ENCODE measurements at regions not wholly inside any gene's neighbourhood (a gene's known extent, or its start where the extent isn't known, plus 50 kb on each side); places are given as distances from the start of the nearest gene placed in this dataset.
"Not testable (repeated sequence)": the region's sequence is repeated elsewhere in the genome, so short reads cannot be mapped to it uniquely, and the experiment has no call there.

- no peaks in the 10 kb centered on the region for H3K9me3 ChIP-seq (ENCODE audit: control insufficient read depth, insufficient read depth, low read length)
- no peak overlapping the region for H3K9ac ChIP-seq (ENCODE audit: low read depth, low read length)
- H3K36me3 ChIP-seq (ENCODE audit: control insufficient read depth, insufficient read depth, low read length): no peaks in the 10 kb centered on the region
- H3K4me1 ChIP-seq (ENCODE audit: control insufficient read depth, insufficient read depth, low read length): no peaks in the 10 kb centered on the region
- no peak overlapping the region for H3K27ac ChIP-seq (ENCODE audit: low read depth, low read length)
- no peaks in the 10 kb centered on the region for H3K27me3 ChIP-seq (ENCODE audit: control insufficient read depth, insufficient read depth, low read length)
- H3K4me3 ChIP-seq (ENCODE audit: low read depth, low read length): no peak overlapping the region
Measured at GRCh38 chr6:91075244-91075976, 488.5 kb upstream of the MAP3K7 start.

DNA sequence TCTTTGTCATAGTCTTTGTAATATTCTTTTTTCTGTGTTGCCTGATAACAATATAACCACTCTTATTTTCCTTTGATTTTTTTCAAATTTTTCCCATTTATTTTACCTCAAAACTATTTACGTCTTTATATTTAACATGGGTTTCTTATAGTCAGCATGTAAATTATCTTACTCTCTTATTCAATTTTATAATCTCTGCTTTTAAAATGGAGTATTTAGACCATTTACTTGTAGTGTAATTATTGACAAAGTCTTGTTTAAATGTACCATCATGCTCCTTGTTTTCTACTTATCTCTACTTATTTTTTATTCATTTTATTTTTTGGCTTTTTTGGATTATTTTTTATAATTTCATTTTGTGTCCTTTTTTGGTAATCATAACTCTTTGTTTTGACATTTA lies 476.5 kb upstream of the MAP3K7 start:
- Histone ChIP-seq H3K9me3 (ENCODE audit: control insufficient read depth, insufficient read depth, low read length) (peaks cover 2% of the 10 kb centered on the region; the same call in 1 of the 2 replicates), H3K4me3 (ENCODE audit: low read depth, low read length) (no peak overlapping the region), H3K4me1 (ENCODE audit: control insufficient read depth, insufficient read depth, low read length) (no peaks in the 10 kb centered on the region), H3K27me3 (ENCODE audit: control insufficient read depth, insufficient read depth, low read length) (no peaks in the 10 kb centered on the region), H3K27ac (ENCODE audit: low read depth, low read length) (no peak overlapping the region), H3K9ac (ENCODE audit: low read depth, low read length) (no peak overlapping the region), H3K36me3 (ENCODE audit: control insufficient read depth, insufficient read depth, low read length) (no peaks in the 10 kb centered on the region)

DNA sequence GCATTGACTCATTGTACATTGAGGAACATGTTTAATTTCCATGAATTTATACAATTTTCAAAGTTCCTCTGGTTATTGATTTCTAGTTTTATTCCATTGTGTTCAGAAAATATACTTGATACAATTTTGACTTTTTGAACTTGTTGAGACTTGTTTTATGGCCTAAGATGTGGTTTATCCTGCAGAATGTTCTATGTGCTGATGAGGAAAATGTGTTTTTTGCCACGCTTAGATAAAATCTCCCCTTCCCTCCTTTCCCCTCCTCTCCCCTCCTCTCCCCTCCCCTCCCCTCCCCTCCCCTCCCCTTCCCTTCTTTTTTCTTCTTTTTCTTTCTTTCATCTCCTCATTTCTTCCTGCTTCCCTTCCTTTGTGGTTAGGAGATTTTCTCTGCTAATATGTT lies 470.8 kb upstream of the MAP3K7 start:
- Histone ChIP-seq H3K9me3 (ENCODE audit: control insufficient read depth, insufficient read depth, low read length) (peaks cover 6% of the 10 kb centered on the region), H3K4me3 (ENCODE audit: low read depth, low read length) (no peak overlapping the region), H3K27me3 (ENCODE audit: control insufficient read depth, insufficient read depth, low read length) (no peaks in the 10 kb centered on the region), H3K9ac (ENCODE audit: low read depth, low read length) (no peak overlapping the region), H3K27ac (ENCODE audit: low read depth, low read length) (no peak overlapping the region), H3K4me1 (ENCODE audit: control insufficient read depth, insufficient read depth, low read length) (no peaks in the 10 kb centered on the region), H3K36me3 (ENCODE audit: control insufficient read depth, insufficient read depth, low read length) (no peaks in the 10 kb centered on the region)

DNA sequence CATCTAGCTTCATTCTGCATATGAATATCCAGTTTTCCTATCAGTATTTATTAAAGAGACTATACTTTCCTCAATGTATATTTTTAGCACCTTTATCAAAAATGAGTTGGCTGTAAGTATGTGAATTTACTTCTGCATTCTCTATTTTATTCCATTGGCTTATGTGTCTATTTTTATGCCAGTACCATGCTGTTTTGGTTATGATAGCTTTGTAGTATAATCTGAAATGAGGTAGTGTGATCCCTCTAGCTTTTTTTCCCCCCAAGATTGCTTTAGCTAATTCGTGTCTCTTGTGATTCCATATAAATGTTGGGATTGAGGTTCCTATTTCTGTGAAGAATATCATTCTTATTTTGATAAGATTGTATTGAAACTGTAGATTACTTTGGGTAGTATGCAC lies 469.1 kb upstream of the MAP3K7 start:
- no peak overlapping the region for H3K4me3 ChIP-seq (ENCODE audit: low read depth, low read length)
- no peak overlapping the region for H3K27ac ChIP-seq (ENCODE audit: low read depth, low read length)
- H3K27me3 ChIP-seq (ENCODE audit: control insufficient read depth, insufficient read depth, low read length): no peaks in the 10 kb centered on the region

GRCh38 chr6:91052473-91053450 lies 465.9 kb upstream of the MAP3K7 start:
- not testable (repeated sequence) for H3K9me3 ChIP-seq (ENCODE audit: control insufficient read depth, insufficient read depth, low read length); H3K27me3 ChIP-seq (ENCODE audit: control insufficient read depth, insufficient read depth, low read length); H3K9ac ChIP-seq (ENCODE audit: low read depth, low read length); H3K36me3 ChIP-seq (ENCODE audit: control insufficient read depth, insufficient read depth, low read length); H3K4me1 ChIP-seq (ENCODE audit: control insufficient read depth, insufficient read depth, low read length); H3K27ac ChIP-seq (ENCODE audit: low read depth, low read length)
- H3K4me3 ChIP-seq (ENCODE audit: low read depth, low read length): peak overlapping the region; percentile 29; the same call in 1 of the 2 replicates

More for the DNA sequence above, 469.1 kb upstream of the MAP3K7 start:
- Histone ChIP-seq H3K36me3 (ENCODE audit: control insufficient read depth, insufficient read depth, low read length) (no peaks in the 10 kb centered on the region), H3K4me1 (ENCODE audit: control insufficient read depth, insufficient read depth, low read length) (no peaks in the 10 kb centered on the region), H3K9me3 (ENCODE audit: control insufficient read depth, insufficient read depth, low read length) (peaks cover 6% of the 10 kb centered on the region), H3K9ac (ENCODE audit: low read depth, low read length) (no peak overlapping the region)

DNA sequence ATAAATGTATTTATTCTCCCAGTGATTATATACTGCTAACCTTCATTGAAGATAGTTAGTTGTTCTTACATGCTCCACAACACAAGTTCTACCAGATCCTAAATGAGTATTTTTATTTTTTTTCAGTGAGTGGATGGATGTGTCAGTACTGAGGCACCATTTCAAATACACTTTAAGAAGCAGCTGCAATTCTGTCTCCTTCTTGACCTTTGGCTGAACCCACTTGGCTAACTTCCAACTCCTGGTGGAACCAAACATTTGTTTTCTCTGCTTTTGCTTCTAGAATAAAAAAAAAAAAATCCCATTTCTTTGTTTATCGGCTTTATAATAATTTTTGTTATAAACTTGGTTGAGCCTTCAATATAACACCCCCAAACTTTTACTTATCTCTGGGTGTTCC lies 458.3 kb upstream of the MAP3K7 start:
- H3K27ac ChIP-seq (ENCODE audit: low read depth, low read length): no peak overlapping the region
- no peaks in the 10 kb centered on the region for H3K36me3 ChIP-seq (ENCODE audit: control insufficient read depth, insufficient read depth, low read length)
- no peaks in the 10 kb centered on the region for H3K27me3 ChIP-seq (ENCODE audit: control insufficient read depth, insufficient read depth, low read length)
- H3K4me3 ChIP-seq (ENCODE audit: low read depth, low read length): no peak overlapping the region
- H3K4me1 ChIP-seq (ENCODE audit: control insufficient read depth, insufficient read depth, low read length): no peaks in the 10 kb centered on the region
- no peak overlapping the region for H3K9ac ChIP-seq (ENCODE audit: low read depth, low read length)
- no peaks in the 10 kb centered on the region for H3K9me3 ChIP-seq (ENCODE audit: control insufficient read depth, insufficient read depth, low read length)

GRCh38 chr6:91043751-91044150 lies 456.9 kb upstream of the MAP3K7 start:
- Histone ChIP-seq H3K9ac (ENCODE audit: low read depth, low read length) (no peak overlapping the region), H3K4me1 (ENCODE audit: control insufficient read depth, insufficient read depth, low read length) (no peaks in the 10 kb centered on the region), H3K9me3 (ENCODE audit: control insufficient read depth, insufficient read depth, low read length) (no peaks in the 10 kb centered on the region), H3K36me3 (ENCODE audit: control insufficient read depth, insufficient read depth, low read length) (no peaks in the 10 kb centered on the region), H3K4me3 (ENCODE audit: low read depth, low read length) (no peak overlapping the region), H3K27ac (ENCODE audit: low read depth, low read length) (no peak overlapping the region), H3K27me3 (ENCODE audit: control insufficient read depth, insufficient read depth, low read length) (no peaks in the 10 kb centered on the region)

DNA sequence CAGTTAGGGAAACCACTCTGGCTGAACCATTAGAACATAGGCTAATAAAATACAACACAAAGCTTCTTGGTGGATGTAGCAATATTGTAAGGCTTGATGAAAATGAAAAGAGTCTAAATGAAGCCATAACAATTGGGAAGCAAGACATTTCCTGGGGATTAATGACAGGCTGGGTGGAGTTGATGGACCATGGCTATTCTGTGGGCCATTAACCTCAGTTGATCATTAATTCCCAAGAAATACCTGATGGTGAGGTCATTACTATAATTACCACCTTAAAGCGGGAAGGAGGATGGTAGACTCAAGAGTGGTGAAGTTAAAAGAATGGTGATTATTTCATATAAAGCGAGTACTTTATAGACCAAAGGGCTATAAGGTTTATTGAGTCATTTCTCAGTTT lies 455.8 kb upstream of the MAP3K7 start:
- no peak overlapping the region for H3K4me3 ChIP-seq (ENCODE audit: low read depth, low read length)
- no peak overlapping the region for H3K27ac ChIP-seq (ENCODE audit: low read depth, low read length)
- no peaks in the 10 kb centered on the region for H3K9me3 ChIP-seq (ENCODE audit: control insufficient read depth, insufficient read depth, low read length)
- no peaks in the 10 kb centered on the region for H3K4me1 ChIP-seq (ENCODE audit: control insufficient read depth, insufficient read depth, low read length)
- H3K27me3 ChIP-seq (ENCODE audit: control insufficient read depth, insufficient read depth, low read length): no peaks in the 10 kb centered on the region
- no peak overlapping the region for H3K9ac ChIP-seq (ENCODE audit: low read depth, low read length)
- no peaks in the 10 kb centered on the region for H3K36me3 ChIP-seq (ENCODE audit: control insufficient read depth, insufficient read depth, low read length)

DNA sequence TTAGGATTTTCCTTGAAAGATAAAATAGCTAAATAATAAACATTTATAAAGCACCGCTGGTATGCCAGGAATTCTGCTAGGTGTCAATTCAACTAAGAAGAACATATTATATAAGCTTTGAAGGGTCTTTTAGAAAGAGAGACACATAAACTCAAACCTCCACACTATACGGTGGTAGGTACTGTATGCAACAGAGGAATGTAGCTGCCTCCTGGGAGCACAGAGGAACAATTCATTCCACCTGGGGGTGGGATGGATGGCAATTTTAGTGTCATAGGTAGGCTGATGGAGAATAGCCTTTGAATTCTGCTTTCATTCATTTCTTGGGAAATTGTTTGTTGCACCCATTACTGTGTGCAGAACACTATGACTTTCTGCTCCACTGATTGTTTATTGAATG lies 447.1 kb upstream of the MAP3K7 start:
- Histone ChIP-seq H3K4me3 (ENCODE audit: low read depth, low read length) (no peak overlapping the region), H3K36me3 (ENCODE audit: control insufficient read depth, insufficient read depth, low read length) (no peaks in the 10 kb centered on the region), H3K9ac (ENCODE audit: low read depth, low read length) (no peak overlapping the region), H3K4me1 (ENCODE audit: control insufficient read depth, insufficient read depth, low read length) (peaks cover 7% of the 10 kb centered on the region; the same call in 1 of the 2 replicates), H3K27ac (ENCODE audit: low read depth, low read length) (no peak overlapping the region), H3K9me3 (ENCODE audit: control insufficient read depth, insufficient read depth, low read length) (no peaks in the 10 kb centered on the region), H3K27me3 (ENCODE audit: control insufficient read depth, insufficient read depth, low read length) (no peaks in the 10 kb centered on the region)

DNA sequence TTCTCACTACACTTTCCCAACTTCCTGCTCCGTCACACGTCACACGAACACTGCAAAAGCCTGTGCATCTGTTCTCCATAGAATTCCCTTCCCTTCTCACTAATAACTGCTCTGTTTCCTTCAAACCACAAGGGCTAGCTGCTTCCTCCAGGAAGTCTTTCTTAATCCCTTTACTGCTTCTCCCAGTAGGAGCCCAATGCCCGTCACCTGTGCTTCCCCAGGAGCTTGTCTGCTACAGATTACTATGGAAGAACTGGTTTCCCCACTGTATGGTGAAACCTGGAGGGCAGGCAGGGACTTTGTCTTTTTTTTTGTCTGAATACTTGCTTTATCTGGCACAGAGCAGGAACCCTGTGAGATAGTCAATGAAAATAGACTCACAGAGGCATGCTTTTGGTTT lies 444.7 kb upstream of the MAP3K7 start:
- no peaks in the 10 kb centered on the region for H3K36me3 ChIP-seq (ENCODE audit: control insufficient read depth, insufficient read depth, low read length)
- no peak overlapping the region for H3K9ac ChIP-seq (ENCODE audit: low read depth, low read length)
- no peak overlapping the region for H3K4me3 ChIP-seq (ENCODE audit: low read depth, low read length)
- no peaks in the 10 kb centered on the region for H3K27me3 ChIP-seq (ENCODE audit: control insufficient read depth, insufficient read depth, low read length)
- H3K9me3 ChIP-seq (ENCODE audit: control insufficient read depth, insufficient read depth, low read length): no peaks in the 10 kb centered on the region
- peaks cover 7% of the 10 kb centered on the region; the same call in 1 of the 2 replicates for H3K4me1 ChIP-seq (ENCODE audit: control insufficient read depth, insufficient read depth, low read length)
- H3K27ac ChIP-seq (ENCODE audit: low read depth, low read length): no peak overlapping the region

- H3K9ac ChIP-seq (ENCODE audit: low read depth, low read length): no peak overlapping the region
- H3K4me3 ChIP-seq (ENCODE audit: low read depth, low read length): no peak overlapping the region
- H3K36me3 ChIP-seq (ENCODE audit: control insufficient read depth, insufficient read depth, low read length): no peaks in the 10 kb centered on the region
- H3K4me1 ChIP-seq (ENCODE audit: control insufficient read depth, insufficient read depth, low read length): peaks cover 6% of the 10 kb centered on the region; the same call in 1 of the 2 replicates
- H3K27me3 ChIP-seq (ENCODE audit: control insufficient read depth, insufficient read depth, low read length): no peaks in the 10 kb centered on the region
- no peaks in the 10 kb centered on the region for H3K9me3 ChIP-seq (ENCODE audit: control insufficient read depth, insufficient read depth, low read length)
- H3K27ac ChIP-seq (ENCODE audit: low read depth, low read length): no peak overlapping the region
Measured at GRCh38 chr6:91029211-91029610, 442.3 kb upstream of the MAP3K7 start.

All from HUES48 (cell line).